PC-9 (cell line): ENCODE measurements at regions not wholly inside any gene's neighbourhood (a gene's known extent, or its start where the extent isn't known, plus 50 kb on each side); places are given as distances from the start of the nearest gene placed in this dataset.

Experiments
- CTCF ChIP-seq: fragments of 200-600 bp; sonication (generic); conservative IDR thresholded peaks from 2 replicates; pipeline ENCODE4 v1.6.1; 2017; ENCODE audit warnings: mixed run types, antibody characterized with exemption, mild to moderate bottlenecking, moderate library complexity
- EZH2 ChIP-seq: fragments of 200-600 bp; sonication (generic); IDR thresholded peaks from 2 replicates; pipeline ENCODE4 v1.8.0; 2017; ENCODE audit warnings: antibody characterized with exemption, low read depth

- TF ChIP-seq CTCF, result no peak
- no peak for TF ChIP-seq EZH2
These were observed 123.5 kb upstream of the SLCO6A1 start for GRCh38 chr5:102622262-102622661.
